GM19397 (cell line): ENCODE measurements at regions not wholly inside any gene's neighbourhood (a gene's known extent, or its start where the extent isn't known, plus 50 kb on each side); places are given as distances from the start of the nearest gene placed in this dataset.
"Not testable (repeated sequence)": the region's sequence is repeated elsewhere in the genome, so short reads cannot be mapped to it uniquely, and the experiment has no call there.

Experiments
- ATAC-seq: cut with Tn5 transposase; IDR thresholded peaks from one replicate; pipeline ENCODE4 v1.9.1; 2021; ENCODE audit warnings: mild to moderate bottlenecking, moderate library complexity; ENCODE audit not compliant: unreplicated experiment

GRCh38 chr21:39004634-39005501 lies 178.4 kb downstream of the PSMG1 start:
- no peak for ATAC-seq

DNA sequence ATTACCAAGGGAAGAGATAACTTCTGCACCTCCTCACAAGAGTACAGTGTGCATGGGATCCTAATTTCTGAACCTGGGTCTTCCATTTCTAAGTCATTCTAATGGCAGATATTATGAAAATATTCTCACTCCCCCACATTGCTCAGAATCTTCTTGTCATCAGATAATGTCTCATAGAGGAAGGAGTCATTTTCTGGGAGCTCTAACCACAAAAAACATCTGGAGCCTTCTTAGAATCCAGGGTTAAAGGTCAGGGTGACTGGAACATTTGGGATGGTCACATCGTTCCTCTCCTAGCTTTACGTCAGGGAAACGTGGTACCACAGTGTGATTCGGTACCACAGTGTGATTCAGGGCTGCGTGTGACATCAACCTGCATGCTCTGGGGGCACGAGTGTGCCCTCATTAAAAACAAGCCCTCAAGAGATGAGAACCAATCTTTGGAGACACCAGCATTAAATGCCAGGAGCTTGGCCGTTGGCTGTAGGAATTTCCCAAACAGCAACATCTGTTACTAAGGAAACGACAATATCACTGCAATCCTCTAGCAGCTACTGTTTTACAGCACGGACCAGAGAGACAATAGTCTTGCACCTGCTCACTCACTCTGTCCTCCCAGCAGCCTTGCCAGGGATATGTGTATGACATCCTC lies 179.1 kb downstream of the PSMG1 start:
- ATAC-seq: no peak

- ATAC-seq: no peak
These were observed 181.9 kb downstream of the PSMG1 start for GRCh38 chr21:39001341-39001740.

GRCh38 chr21:39000496-39000895 lies 182.8 kb downstream of the PSMG1 start:
- no peak for ATAC-seq

DNA sequence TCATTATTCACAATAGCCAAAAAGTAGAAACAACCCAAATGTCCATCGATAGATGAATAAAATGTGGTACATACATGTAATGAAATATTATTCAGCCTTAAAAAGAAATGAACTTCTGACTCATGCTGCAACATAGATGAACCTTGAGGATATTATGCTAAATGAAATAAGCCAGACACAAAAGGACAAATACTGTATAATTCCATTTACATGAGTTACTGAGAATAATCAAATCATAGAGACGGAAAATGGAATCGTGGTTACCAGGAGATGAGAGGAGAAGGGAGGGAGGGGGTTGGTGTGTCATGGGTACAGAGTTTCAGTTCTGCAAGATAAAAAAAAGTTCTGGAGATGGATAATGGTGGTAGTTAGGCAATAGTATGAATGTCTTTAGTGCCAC lies 184.1 kb downstream of the PSMG1 start:
- ATAC-seq: no peak

- not testable (repeated sequence) for ATAC-seq
These were observed 185.0 kb downstream of the PSMG1 start for GRCh38 chr21:38998281-38998680.

- not testable (repeated sequence) for ATAC-seq
These were observed 185.4 kb downstream of the PSMG1 start for GRCh38 chr21:38997843-38998175.

DNA sequence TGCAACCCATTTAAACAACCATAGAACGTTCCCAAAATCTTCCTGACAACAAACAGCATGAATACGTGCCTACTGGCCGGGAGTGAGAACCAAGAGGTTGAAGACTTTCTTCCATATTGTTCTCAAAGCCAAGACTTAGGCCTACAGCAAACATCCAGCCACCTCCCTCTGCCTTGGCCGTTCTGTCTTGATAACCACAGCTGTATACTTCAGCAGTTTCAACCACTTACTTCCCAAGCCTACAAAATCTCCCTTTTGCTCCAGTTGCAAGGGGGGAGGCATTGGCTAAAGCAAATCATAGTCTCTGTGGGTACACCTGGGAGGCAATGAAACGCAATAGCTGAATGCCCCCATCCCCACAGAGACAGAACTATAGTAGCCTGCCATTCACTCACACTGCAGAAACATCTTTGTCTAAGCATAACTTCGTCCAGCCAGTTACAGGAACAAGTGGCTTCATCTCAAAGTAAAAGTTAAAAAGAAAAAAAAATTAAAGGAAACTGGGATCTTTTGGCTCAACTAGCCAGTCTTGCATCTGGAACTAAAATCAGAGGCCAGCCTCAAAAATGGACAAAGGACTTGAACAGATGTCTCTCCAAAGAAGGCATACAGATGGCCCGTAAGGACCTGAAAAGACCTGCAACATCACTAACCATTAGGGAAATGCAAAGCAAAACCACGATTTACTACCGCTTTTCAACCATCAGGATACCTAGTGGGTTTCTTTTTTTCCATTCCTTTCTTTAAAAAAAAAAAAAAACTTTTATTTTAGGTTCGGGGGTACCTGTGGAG lies 186.0 kb downstream of the PSMG1 start:
- ATAC-seq: no peak

DNA sequence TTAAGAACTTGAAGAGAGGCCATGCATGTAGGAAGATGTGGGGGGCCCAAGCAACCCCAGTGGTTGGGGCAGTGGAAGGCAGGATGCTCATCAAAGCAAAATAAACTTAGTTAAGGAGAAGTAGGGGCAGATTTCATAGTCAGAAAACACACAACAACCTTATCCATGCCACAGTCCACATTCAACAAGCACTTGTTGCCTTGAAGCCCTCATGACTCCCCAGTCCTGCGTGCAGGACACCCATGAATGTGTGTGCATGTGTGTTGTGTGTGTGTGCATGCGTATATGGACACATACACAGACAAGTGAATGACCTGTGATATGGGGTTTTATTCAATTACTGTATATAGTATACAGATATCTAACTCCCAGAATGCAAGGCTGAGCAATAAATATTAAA lies 186.9 kb downstream of the PSMG1 start:
- no peak for ATAC-seq

- no peak for ATAC-seq
These were observed 187.5 kb downstream of the PSMG1 start for GRCh38 chr21:38995731-38996130.

DNA sequence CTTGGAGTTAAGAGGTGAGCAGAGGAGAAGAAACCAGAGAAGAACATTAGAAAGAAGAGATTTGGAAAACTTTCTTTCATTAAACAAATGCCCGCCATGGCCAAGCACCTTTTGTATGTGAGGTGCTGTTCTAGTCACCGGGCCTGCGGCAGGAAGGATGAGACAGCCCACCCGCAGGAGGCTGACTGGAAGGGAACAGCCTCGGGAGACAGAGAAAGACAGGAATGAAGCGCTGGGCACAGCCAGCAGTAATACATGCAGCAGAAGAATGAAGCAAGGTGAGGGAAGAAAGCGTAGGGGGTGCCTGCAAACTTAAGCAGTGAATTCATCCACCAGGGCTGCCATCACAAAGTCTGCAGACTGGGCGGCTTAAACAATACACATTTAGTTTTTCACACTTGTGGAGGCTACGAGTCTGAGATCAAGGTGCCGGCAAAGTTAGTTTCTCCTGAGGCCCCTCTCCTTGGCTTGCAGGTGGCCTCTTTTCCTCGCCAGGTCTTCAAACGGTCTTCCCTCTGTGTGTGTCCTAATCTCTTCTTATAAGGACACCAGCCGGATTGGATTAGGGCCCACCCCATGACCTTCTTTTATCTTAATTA lies 188.1 kb downstream of the PSMG1 start:
- no peak for ATAC-seq

DNA sequence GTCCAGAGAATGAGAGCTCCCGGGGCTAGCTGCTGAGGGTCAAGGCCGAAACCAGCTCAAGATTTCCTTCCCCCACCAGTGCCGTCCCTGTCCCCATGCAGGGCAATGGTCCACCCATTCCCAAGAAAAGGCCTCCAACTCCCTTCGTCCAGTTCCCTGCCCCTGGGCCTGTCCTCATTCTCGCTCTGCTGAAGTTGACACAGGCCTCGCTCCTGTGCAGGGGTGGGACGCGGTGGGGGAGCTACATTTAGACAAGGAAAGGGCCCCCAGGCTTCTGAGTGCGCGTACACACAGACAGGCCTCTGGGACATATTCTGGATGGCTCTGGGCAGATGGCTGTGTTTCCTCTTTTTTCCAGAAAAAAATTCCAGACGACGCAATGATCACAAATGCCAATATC lies 188.3 kb downstream of the ETS2 start:
- no peak for ATAC-seq

DNA sequence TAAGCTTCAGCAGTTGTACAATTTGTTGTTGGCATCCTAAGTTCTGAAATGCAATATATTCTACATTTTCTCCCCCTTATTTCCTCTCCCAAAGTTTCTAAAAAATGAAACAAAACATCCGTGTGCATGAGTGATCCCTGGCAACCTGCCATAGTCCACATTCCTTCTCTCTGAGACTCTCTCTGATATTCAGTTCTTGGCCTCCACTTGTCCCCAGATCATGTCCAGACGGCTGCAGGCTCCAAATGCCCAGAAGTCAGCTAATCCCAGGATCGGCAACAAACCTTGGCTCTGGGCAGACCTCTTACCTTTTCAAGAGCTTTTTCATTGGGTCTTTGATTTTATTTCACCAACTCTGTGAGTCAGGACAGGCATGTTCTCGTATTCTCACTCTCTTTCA lies 187.8 kb downstream of the ETS2 start:
- ATAC-seq: no peak

GRCh38 chr21:38992737-38993136 lies 187.0 kb downstream of the ETS2 start:
- no peak for ATAC-seq

- ATAC-seq: no peak
These were observed 184.7 kb downstream of the ETS2 start for GRCh38 chr21:38990424-38990794.

DNA sequence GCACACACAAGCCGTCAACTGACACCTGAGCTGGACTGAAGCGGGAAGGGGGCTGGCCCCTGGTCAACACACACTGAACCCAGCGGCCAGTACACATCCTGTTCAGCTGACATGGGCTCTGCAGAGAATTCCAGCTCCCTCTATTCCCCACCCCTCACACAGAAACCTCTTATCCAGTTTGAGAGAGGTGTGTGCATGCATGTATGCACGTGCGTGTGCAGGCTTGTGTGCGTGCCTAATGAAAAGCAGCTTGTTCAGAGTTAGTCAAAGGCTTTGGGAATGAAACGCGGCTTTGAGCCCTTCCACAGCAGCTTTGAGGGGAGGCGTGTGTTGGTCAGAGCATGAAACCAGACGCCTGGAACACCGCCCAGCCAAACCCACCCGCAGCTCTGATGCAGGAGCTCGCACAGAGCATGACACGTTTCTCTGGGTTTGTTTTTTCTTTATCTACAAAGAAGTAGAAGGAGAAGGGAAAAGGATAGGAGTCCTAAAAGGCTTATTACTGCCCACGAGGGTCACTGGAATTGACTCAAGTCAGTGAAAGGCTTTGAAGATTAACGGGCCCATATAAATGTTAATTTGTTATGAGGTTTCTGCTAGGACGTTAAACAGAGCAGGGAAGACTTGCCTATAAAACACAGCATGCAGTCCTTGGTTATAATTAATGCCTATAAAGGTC lies 184.2 kb downstream of the ETS2 start:
- no peak for ATAC-seq

DNA sequence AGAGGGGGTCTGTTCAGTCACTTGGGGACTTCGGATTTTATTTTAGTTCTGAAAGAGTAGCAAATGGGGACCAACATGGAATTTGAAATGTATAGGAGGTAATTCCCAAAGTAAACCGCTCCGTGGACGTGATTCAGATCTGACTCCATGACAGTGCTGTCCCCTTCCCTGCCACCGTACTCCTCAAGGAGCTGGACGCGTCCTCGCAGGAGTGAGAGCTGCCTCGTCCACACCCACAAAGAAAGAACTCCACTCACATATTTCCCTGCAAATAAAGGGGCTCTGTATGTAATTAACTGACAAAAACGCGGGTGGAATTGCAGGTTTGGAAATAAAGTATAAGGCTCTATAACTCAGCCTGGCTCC lies 183.6 kb downstream of the ETS2 start:
- no peak for ATAC-seq

- ATAC-seq: no peak
These were observed 183.0 kb downstream of the ETS2 start for GRCh38 chr21:38988509-38989378.

DNA sequence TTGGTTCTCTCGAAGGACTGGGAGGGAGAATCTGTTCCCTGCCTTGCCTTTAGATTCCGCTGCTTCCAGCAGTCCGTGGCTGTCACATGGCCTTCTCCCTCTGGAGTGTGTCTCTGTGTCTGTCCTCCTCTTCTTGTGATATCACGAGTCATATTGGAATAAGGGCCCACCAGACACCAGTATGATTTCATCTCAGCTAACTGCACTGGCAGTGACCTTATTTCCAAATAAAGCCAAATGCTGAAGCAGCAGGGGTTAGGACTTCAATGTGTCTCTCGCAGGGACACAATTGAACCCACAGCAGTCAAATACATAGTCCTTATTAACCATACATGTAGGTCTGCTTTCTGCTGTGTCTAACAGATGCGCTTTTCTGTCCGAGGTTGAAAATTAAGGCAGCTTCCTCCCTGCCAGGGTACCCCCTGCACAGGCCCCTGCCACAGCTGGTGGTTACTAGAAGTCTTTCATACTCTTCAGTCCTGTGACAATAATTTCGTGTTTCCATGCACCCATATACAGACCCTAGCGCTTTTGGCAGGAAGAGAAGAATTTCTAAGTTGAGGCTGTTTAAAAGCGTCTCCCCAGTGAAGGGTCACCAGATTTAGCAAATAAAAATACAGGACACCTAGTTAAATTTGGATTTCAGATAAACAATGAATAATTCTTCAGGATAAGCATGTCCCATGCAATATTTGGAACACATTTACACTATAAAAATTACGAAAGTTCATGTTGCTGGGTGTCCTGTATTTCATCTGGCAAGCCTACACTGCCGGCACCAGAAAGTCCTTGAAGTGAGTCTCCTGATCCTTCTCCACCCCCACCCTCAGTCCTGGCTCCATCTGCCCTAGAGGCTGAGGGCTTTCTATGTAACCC lies 182.1 kb downstream of the ETS2 start:
- ATAC-seq: no peak
